GM18517 (cell line): ENCODE measurements at regions not wholly inside any gene's neighbourhood (a gene's known extent, or its start where the extent isn't known, plus 50 kb on each side); places are given as distances from the start of the nearest gene placed in this dataset.
"Not testable (repeated sequence)": the region's sequence is repeated elsewhere in the genome, so short reads cannot be mapped to it uniquely, and the experiment has no call there.

Source experiments
- ATAC-seq: cut with Tn5 transposase; IDR thresholded peaks from one replicate; pipeline ENCODE4 v1.9.1; 2021; ENCODE audit warnings: mild to moderate bottlenecking, moderate library complexity; ENCODE audit not compliant: unreplicated experiment

- no peak for ATAC-seq
Measured at GRCh38 chr21:14903172-14903865, 161.5 kb downstream of the NRIP1 start.

GRCh38 chr21:14901482-14901958, 163.3 kb downstream of the NRIP1 start:
- ATAC-seq: peak; percentile 55

- no peak for ATAC-seq
Measured at GRCh38 chr21:14900611-14901010, 164.2 kb downstream of the NRIP1 start.

- ATAC-seq: no peak
Measured at GRCh38 chr21:14900058-14900457, 164.7 kb downstream of the NRIP1 start.

- no peak for ATAC-seq
Measured at GRCh38 chr21:14895792-14896191, 169.0 kb downstream of the NRIP1 start.

- ATAC-seq: no peak
Measured at GRCh38 chr21:14890141-14890540, 174.7 kb downstream of the NRIP1 start.

DNA sequence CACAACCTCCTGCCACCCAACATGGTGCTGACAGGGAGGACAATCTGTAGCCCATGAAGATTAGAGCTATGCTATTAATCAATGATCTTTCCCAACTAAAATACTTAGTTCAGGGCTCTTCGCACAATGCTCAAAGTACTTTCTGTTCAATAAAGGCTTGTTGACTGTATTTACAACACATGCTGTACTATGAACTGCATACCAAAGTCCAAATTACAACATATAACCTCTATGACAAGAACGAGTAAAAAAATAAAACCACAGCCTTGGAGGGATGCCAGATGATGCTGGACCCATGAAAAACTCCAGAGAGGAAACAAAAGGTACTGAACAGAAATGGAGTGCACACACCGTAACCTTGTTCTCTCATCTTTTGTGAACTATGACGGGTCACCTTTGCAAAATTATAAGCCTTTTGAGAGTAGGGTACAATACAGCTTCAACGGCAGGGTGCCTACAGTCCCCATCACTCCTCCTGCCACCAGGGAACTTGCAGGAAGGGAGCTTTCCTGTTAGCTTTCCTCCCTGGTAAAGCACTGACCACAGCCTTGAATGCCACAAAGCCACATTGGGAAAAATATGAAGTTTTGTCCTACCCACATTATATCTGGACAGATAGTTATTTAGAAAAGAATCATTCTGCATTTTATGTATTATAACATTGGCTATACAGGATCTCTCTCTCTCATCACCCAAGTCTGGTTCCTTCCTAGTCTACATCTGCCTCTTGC, 175.6 kb downstream of the NRIP1 start:
- no peak for ATAC-seq

DNA sequence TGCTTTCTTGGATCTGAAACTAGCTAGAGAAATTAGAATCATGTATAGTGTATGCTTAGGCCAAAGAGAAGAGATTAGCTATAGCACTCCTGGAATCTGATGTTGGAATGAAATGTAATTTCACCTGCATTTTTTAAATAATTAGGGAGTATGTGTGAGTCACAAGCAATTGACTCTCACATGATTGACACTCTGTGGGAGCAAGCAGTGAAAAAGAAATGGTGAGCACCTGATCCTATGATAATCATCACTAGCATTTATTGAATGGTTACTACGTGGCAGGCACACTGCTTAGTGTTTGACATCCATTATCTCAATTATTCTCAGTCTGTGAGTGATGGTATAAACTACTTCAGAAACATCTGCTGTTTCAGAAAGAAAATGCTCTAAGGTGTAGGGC, 176.6 kb downstream of the NRIP1 start:
- ATAC-seq: no peak

- ATAC-seq: no peak
Measured at GRCh38 chr21:14886001-14886400, 178.8 kb downstream of the NRIP1 start.

- ATAC-seq: no peak
Measured at GRCh38 chr21:14883351-14883750, 181.4 kb downstream of the NRIP1 start.

DNA sequence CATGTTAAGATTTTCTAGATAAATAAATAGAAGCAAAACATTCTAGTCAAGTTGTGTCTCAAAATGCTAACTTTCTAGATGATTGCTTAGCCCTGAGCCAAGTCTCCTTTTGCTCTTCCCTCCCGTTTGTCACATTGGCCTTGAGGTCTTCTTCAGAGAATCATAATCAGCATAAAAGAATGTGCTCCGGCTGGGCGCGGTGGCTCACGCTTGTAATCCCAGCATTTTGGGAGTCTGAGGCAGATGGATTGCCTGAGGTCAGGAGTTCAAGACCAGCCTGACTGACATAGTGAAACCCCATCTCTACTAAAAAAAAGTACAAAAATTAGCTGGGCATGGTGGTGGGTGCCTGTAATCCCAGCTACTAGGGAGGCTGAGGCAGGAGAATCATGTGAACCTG, 182.3 kb downstream of the NRIP1 start:
- ATAC-seq: not testable (repeated sequence)

DNA sequence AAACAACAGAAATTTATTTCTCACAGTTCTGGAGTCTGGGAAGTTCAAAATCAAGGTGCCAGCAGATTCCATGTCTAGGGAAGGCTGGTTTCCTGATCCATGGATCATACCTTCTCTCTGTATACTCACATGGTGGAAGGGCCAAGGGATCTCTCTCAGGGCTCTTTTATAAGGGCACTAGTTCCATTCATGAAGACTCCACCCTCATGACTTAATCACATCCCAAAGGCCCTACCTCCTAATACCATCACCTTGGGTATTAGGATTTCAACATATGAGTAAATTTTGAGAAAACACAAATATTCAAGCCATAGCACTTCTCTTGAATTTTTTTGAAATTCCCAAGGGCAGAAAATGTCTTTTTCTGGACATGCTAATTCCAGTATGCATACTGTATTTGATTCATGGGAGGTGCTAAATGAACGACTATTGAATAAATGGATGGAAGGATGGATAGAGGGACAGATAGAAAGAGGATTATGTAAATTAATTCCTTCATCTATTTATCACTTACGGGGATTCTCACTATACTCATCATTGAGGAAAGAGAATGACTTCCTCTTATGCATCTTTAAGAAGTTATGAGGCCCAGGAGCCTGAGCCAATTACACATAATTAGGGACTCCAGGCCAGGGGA, 182.8 kb downstream of the NRIP1 start:
- no peak for ATAC-seq

DNA sequence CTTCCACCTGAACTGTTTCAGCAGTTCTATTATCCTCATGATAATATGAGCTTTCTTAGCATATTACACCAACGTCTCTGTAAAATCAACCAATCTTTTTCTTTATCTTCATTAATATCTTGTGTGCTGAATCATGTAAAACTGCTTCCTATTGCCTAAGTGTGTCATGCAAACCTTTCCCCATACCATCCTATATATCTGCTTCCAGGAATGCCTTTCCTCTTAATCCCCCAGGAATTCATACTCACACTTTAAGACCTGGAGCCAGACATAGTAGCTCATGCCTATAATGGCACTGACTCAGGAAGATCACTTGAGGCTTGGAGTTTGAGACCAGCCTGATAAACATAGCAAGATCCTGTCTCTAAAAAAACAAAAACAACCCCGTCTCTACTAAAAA, 183.9 kb downstream of the NRIP1 start:
- no peak for ATAC-seq

DNA sequence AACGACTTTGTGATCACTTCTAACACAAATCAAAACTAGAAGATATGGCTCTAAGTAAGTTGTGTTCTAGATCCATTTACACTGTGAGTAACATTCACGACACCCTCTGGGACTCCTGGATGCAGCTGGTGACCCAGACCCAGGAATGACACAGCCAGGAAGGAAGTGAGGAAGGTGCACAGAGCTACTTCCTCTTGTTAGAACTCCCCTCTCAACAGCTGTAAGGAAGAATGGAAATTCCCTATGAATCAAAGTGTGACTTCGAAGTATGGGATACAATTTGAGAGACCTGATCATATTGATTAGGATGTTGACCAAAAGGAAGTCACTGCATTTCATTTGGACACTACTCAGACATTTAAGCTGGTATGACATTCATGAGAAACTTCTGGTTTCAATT, 185.3 kb downstream of the NRIP1 start:
- ATAC-seq: no peak

GRCh38 chr21:14878971-14879370, 185.8 kb downstream of the NRIP1 start:
- ATAC-seq: no peak

GRCh38 chr21:14877581-14878228, 187.1 kb downstream of the NRIP1 start:
- ATAC-seq: peak; percentile 57

- ATAC-seq: no peak
Measured at GRCh38 chr21:14876524-14876840, 188.3 kb downstream of the NRIP1 start.

GRCh38 chr21:14875704-14876523, 188.9 kb downstream of the NRIP1 start:
- peak; percentile 74 for ATAC-seq

- ATAC-seq: no peak
Measured at GRCh38 chr21:14875186-14875585, 189.6 kb downstream of the NRIP1 start.

GRCh38 chr21:14874379-14874778, 190.4 kb downstream of the NRIP1 start:
- ATAC-seq: no peak

GRCh38 chr21:14871861-14872260, 192.9 kb downstream of the NRIP1 start:
- no peak for ATAC-seq
